NCI-H1417 treated with DMSO at 0.1 percent for 48 hours (cell line): ENCODE measurements at regions not wholly inside any gene's neighbourhood (a gene's known extent, or its start where the extent isn't known, plus 50 kb on each side); places are given as distances from the start of the nearest gene placed in this dataset.
"Not testable (repeated sequence)": the region's sequence is repeated elsewhere in the genome, so short reads cannot be mapped to it uniquely, and the experiment has no call there.

Experiments used
- DNase-seq: peaks from one replicate; lab custom pipeline; 2025; lab: John Stamatoyannopoulos, UW

DNA sequence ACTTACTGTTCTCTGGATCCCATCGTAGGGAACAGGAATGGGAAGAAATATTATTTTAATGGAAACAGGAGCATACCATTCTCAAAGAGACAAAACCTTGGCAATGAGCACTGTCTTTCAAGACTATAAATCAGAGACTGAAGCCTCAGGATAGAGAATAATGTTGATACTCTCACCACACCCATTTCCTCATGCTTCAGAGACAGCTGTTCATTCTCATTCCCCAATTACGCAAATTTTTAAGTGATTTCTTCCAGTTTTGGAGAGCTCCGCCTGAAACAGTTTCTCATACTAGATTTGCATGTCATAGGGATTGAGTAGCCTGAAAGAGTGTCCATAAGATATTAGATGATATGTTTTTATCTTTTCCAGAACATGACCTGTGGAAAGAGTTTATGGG lies 290.5 kb upstream of the RASA1 start:
- no peak for DNase-seq

DNA sequence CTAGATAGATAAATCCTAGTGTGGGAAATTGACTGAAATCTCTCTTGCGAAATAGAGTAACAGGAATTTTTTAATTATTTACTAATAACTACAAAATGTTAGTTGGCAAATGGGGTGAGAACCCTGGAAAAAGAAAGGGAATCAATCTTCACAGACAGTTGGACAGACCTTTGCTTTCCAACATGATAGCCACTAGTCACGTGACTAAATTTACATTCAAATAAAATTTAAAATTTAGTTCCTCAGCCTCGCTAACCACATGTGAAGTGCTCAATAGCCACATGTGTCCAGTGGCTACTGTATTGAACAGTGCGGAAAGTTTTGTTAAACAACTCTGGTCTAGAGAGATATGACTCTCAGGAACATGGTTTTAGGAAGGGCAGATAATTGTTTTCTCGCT lies 289.9 kb upstream of the RASA1 start:
- DNase-seq: no peak

DNA sequence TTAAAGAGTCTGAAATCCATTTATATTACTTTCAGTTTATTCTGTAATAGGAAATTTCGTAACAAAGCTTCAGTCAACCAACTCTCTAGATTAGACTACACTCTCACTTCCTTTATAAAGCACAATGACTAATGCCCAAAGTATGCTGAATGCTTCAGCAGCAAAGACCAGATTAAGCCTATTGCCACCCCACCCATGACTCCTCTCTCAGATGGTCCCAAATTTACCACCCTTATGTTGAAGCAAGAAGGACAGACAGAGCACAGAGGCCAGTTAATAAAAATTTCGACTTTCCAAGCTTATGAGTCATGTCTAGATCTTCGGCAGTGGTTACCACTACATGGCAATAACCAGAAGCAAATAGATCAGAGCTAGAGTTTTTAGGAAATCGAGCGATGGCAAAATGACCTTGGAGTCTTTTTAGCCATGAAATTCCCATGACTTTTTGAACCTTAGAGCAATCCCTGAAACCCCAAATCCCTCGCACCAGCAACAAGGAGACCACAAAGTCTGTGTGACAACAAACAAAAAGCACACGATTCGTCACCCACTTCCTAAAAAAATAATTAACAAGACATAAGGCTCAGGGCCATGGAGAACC lies 287.8 kb upstream of the RASA1 start:
- DNase-seq: no peak

DNA sequence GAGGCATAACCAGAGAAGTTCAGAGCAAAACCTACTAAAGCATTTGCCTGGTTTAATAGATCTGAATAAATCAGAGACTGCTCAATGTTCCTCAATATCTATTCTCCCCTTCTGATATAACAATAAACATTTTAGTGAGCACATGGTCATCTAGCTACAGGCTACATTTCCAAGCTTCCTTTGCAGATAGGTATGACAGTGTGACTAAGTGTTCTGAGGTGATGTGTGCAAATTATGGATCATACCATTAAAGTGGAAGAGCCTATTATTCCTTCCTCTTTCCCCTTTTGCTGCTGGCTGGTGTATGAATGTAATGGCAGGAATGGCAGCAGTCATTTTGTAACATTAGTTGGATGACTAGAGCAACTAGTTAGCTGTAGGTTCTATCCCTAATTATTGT lies 285.8 kb upstream of the RASA1 start:
- DNase-seq: no peak

DNA sequence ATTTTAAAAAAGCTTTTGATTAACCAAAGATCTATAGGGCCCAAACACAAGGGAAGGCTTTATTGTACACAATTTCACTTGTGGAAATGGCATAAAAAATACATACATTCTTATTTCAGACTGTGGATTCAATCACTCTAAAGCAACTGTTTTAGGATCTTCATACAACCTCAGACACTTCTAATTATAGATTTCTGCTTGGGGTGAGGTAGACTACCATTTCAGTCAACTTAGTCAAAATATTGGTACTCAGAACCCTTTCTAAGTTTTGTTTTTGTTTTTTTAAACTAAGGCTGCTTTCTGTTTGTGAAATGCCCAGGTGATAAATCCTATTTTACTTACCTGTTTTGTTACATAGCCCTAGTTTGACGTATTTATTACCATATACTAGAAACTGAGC lies 284.5 kb upstream of the RASA1 start:
- DNase-seq: no peak

DNA sequence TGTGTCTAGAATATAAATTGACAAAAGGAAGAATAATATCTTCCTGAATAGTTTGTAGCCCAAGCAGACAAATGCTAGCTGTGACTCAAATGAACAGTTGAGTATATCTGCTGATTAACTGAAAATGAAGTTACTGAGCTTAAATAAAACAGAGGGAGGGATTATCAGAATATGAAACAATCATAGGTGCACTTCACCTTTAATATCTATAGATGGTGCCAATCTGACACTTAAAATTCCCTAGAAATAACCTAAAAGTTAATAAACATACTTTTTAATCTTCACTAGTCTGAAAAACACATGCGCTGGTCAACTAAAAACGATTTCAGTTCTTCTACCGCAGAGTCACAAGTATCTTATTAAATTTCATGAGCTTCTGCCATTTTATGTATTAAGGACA lies 280.8 kb upstream of the RASA1 start:
- DNase-seq: no peak

DNA sequence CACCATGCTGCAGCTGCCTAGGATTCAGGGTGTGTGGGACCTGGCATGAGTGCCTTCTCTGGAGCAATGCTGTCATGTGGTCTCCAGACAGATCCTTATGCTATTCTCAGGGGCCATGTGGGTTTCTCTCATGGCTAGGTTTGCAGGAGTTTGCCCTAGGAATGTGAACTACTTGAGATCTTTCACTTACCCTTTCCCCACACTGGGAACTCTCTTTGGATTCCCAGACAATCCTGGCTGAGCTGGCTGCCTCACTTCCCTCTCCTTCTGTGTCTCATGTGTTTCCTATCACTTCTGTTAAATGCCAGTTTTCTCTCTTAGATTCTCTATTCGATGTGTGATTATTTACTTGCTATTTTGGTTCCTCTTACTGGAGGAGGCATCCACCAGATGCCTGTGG lies 270.2 kb upstream of the RASA1 start:
- DNase-seq: no peak

DNA sequence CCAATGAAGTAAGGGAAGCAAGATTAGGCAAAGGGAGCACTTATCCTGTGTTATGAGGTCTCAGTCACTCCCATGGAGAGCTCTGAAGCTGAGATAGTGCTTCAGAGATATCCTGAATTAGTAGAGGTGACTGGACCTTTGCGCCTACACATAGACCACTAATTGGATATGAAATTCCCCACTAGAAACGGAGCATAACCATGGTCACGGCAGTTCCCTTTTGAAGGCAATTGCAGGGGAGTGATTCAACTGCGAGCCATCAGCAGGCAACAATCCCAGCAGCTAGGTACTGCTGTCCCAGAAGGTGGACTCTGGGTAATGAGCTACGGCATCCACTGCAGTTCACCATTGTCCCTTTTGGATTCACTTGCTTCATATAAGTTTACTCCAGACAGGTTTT lies 267.7 kb upstream of the RASA1 start:
- no peak for DNase-seq

DNA sequence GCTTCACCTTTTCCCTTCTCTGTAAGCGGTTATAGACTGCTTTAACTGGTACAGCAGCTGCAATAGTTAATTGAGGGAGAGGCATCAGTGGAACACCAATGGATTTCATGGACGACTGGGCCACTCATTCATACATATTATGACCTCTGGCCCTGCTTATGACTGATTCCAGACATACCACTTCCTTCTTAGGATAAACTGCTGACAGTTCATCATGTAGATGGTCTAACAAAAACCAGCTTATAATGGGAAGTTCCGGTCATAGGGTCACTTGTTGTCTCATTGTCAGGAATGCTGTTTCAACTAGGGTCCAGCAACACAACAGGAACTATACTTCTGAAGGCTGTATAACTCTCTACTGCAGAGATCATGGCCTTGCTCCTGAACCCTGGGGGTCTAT lies 265.2 kb upstream of the RASA1 start:
- DNase-seq: no peak

DNA sequence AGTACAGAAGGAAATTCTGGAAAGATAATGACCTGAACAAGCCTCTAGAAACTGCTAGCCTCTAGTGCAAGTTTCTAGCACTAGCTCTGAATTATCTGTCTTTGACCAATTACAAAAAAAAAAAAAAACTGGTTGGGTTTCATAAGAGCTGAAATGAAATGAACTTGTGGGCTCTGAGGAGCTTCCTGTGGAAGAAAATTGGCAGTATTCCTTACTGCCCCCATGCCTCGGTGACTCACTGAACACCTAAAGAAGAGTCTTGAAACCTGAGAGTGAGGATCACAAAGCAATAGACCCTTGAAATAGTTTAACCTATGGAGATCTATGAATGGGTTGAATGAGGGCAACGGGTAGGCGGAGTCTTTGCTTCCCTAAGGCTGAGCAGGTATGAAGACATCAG lies 263.6 kb upstream of the RASA1 start:
- DNase-seq: no peak

DNA sequence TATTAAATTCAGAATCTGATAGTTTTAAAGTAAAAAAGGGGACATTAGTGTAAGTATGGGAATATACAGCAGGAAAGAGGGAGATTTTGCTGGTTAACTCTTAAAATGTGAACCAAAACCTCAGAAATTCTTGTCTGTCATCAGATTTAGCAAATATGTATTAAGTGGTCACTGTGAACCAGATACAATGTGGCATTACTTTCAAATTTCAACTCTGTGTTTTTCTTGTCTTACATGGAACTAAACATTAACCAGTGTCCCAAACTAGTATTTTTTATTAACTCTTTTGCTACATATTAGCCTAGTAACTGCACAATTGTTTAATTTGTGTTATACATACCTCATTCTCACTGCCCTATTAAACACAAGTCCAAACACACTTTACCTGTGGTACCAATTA lies 259.9 kb upstream of the RASA1 start:
- no peak for DNase-seq

DNA sequence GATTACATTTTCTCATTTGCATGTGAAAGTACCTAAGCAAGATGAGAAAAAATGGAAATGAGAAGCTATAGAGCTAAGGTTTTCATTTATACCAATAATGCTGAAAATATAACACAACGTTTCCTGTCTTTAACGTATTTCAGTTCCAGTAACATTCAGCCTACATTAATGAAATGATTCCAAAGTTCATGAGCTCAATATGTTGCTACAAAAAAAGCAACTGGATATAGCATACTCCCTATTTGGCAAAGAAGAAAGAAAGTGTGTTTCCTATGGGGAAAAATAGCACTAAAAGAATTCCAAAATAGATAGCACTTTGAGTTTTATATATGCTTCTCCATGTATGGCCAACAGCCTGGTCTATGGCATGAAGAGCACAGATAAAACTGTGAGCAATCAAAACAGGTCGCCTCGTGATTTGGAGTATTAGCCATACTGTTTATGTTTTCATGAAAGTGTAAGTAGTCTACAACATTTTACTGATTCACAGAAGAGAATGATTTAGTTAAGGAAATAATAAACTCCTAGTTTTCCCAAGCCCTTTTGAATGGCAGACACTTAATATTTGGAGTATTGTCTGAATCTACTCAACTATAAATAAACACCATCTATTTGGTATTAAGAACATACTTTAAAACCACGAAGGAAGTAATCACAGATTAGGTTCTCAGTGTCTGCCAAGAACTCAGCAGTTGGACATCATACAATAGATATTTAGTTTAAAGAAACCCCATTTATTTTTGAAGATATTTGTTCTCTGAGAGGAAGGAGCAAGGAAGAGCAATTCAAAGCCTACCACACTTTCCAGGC lies 258.7 kb upstream of the RASA1 start:
- DNase-seq: no peak

DNA sequence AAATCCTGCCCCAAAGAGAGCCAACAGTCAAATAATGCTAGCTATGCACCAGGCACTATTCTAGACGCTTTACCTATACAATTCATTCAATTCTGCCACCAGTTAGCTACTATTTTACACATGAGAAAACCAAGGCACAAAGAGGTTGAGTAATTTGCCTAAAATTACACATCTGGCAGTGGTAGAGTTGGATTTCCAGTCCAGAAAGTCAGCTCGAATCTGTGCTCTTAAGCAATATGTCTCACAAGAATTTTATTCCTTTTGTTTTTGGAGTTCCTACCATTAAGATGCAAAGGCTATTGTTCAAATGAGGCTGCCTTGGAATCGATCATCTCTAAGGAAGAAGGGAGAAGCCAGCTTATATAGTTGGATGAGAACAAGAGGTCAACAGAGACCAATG lies 256.9 kb upstream of the RASA1 start:
- no peak for DNase-seq

DNA sequence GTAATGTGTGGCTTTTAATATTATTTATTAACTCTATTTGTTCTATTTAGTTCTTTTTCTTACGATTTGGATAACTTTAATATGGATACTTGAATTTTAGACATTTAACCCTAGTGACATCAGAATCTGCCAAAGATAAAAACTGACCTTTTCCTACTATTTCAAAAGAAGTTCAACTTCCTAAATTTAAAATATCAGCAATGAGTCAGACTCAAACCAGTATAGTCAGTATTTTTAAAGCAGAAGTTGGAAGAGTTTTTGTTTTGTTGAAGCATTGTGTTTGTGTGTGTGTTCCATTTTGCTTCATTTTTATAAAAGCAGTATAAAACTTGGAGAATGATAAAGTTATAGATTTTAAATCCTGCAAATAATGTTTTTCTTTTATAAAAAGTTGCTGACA lies 251.8 kb upstream of the RASA1 start:
- no peak for DNase-seq

DNA sequence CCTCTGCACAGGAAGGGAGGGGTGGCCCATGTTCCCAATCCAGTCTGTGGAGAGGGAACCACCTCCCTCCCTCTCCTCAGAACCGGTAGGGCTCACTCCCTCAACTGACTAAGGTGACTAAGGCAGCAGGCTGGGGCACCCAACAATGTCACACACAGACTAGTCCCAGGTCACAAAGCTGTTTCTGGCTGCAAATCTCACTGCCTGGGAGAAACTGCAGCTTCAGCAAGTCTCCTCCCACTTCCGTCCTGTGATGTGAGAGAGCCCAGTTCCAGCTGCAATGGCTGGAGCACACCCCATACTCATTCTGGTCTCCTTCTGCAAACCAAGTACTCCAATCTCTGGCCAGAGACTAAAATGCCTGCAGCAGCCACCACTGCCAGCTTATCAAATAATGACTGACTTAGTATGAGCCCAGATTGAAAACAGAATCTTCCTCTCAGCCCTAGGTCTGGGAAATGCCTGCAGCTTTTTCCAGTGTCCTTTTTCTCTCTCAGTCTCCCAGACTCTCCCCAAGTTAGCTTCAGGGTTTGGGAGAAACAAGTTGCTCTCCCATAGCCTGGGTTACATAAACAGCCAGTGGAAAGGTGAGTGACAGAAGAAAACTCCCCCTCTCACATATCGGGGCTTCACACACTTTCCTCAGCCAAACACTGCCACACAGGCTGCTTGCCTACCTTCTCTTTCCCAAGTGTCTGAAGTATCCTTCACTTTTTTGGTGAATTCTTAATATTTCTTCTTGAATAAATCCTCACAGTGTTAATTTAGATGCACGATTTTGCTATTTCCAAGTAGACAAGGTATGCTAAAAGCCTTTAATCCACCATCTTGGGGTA lies 247.4 kb upstream of the RASA1 start:
- DNase-seq: no peak

DNA sequence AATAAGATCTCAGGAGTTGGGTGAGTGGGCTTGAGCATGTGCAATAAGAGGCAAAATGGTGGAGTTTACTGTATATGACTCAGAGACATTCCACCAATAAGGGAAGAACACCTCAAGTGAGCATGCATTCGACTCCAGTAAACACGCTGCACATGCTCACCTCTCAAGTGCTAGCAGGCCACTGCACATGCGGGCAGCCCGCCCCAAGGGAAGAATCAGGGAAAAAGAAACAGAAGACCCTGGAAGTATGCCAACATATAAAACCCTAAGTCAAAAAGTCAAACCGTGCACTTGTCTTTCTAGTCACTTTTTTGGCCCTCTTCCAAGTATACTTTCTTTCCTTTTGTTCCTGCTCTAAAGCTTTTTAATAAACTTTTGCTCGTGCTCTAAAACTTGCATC lies 245.3 kb upstream of the RASA1 start:
- DNase-seq: no peak

DNA sequence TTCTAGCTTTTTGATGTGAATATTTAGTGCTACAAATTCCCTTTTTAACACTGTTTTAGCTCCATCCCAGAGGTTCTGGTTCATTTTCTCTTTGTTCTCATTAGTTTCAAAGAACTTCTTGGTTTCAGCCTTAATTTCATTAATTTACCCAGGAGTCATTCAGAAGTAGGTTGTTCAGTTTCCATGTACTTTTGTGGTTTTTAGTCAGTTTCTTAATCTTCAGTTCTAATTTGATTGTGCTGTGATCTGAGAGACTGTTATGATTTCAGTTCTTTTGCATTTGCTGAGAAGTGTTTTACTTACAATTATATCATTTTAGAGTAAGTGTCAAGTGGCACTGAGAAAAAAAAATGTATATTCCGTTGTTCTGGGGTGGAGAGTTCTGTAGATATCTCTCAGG lies 240.1 kb upstream of the RASA1 start:
- no peak for DNase-seq

DNA sequence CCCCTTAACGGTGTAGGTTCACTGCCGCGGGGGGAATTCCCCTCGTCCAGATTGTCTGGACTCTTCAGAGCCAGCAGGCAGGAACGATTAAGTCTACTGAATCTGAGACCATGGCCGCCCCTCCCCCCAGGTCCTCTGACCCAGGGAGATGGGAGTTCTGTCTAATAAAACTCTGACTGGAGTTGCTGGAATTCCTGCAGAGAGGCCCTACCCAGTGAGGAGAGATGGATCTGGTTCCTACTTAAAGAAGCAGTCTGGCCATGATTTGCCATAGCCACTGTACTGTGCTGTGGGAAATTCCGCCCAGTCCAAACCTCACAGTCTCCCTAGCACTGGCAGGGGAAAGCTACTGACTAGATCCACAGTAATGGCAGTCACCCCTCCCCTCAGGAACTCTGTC lies 237.7 kb upstream of the RASA1 start:
- DNase-seq: no peak

DNA sequence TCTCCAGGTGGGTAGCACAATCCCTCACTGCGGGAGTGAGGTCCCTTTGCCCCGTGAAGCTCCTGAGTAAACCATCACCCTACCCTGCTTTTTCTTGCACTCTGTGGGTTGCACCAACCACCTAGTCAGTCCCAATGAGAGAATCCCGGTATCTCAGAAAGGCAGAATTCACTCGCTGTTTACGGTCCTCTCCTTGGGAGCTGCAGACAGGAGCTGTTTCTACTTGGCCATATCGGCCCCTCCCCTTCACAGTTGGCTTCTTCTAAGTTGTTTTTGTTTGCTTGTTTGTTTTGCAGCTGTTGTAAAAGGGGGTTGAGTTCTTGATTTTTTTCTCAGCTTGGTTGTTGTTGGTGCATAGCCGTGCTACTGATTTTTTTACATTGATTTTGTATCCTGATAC lies 237.0 kb upstream of the RASA1 start:
- no peak for DNase-seq

DNA sequence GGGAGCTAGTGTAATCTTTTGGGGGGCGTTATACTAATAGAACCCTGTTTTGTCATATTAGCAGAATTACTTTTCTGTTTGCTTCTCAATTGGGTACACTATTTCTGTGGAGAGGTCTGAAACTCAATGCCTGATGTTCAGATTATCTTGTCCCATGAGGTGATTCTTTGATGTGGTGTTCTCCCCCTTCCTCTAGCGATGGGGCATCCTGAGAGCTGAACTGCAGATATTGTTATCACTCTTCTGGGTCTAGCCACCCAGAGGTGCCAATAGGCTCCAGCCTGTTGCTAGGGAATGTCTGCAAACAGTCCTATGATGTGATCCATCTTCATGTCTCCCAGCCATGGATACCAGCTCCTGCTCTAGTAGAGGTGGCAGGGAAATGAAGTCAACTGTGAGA lies 233.1 kb upstream of the RASA1 start:
- DNase-seq: no peak

DNA sequence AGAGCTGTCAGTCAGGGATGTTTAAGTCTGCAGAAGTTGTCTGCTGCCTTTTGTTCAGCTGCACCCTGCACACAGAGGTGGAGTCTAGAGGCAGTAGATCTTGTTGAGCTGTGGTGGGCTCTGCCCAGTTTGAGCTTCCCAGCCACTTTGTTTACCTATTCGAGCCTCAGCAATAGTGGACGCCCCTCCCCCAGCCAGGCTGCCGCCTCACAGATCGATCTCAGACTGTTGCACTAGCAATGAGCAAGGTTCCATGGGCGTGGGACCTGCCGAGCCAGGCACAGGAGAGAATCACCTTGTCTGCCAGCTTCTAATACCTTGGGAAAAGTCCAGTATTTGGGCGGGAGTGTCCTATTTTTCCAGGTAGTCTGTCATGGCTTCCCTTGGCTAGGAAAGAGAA lies 225.1 kb upstream of the RASA1 start:
- DNase-seq: no peak

DNA sequence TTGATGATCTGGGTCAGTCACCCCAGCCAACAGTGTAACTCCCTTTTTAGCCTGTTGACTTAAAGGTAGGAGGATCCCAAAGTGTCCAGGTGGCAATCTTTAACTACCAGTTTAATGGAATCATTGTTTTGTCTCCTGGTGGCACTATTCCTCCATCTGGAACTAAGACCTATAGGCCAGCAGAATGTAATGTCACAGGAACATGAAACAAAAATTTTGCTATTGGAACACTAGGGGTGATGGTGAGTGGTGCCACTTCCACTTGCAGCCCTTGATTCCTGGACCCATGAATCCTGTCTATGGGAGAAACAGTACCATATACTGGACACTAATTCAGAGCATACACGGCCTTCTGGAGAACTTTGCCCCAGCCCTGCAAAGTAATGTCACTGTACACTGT lies 219.5 kb upstream of the RASA1 start:
- DNase-seq: no peak

DNA sequence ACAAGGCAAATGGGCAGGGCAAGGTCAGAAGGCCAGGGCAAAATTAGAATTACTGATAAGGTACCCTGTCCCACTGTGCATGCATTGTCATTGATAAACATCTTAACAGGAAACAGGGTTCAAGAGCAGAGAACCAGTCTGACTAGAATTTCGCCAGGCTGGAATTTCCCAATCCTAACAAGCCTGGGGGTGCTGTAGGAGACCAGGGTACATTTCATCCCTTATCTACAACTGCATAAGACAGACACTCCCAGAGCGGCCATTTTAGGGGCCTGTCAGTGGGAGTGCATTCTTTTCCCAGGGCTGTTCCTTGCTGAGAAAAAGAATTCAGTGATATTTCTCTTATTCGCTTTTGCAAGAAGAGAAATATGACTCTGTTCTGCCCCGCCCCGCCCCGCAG lies 218.7 kb upstream of the RASA1 start:
- not testable (repeated sequence) for DNase-seq
